ENCODE measurements at regions not wholly inside any gene's neighbourhood (a gene's known extent, or its start where the extent isn't known, plus 50 kb on each side); places are given as distances from the start of the nearest gene placed in this dataset.

DNA sequence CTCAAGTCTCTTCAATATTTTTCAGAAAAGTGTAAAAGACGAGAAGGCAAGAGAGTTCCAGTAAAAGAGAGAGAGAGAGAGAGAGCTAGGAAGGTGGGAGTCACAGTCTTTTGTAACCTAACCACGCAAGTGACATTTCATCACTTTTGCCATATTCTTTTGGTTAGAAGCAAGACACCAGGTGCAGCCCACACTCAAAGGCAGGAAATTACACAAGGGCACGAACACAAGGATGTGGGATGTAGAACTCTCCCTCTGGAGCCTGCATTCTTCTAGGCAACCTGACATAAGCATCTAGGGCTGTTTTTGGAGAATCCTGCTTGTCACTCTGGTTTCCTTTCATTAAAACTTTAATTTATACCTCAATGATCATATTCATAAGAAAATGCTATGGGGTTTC, 1213.1 kb downstream of the DNAJB9 start:
- TF ChIP-seq, protein P1, sequence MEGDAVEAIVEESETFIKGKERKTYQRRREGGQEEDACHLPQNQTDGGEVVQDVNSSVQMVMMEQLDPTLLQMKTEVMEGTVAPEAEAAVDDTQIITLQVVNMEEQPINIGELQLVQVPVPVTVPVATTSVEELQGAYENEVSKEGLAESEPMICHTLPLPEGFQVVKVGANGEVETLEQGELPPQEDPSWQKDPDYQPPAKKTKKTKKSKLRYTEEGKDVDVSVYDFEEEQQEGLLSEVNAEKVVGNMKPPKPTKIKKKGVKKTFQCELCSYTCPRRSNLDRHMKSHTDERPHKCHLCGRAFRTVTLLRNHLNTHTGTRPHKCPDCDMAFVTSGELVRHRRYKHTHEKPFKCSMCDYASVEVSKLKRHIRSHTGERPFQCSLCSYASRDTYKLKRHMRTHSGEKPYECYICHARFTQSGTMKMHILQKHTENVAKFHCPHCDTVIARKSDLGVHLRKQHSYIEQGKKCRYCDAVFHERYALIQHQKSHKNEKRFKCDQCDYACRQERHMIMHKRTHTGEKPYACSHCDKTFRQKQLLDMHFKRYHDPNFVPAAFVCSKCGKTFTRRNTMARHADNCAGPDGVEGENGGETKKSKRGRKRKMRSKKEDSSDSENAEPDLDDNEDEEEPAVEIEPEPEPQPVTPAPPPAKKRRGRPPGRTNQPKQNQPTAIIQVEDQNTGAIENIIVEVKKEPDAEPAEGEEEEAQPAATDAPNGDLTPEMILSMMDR (IDR thresholded peaks at IDR 0.05; ENCODE audit: low read depth, low read length, poor library complexity, severe bottlenecking) = no peak
- no peak for TF ChIP-seq EZH2phosphoT487 (IDR thresholded peaks at IDR 0.05; ENCODE audit: borderline replicate concordance, low read length)
- Histone ChIP-seq H3K4me1 (ENCODE audit: control insufficient read depth, low read length) (no peaks in the 10 kb centered on the region), H4K20me1 (ENCODE audit: control insufficient read depth, insufficient read depth, low read depth, low read length) (no peaks in the 10 kb centered on the region), H3K27ac (ENCODE audit: low read depth, low read length) (no peak overlapping the region), H3K9me2 (replicated peaks; ENCODE audit: control insufficient read depth, low read length) (no peaks in the 10 kb centered on the region), H3K4me2 (ENCODE audit: low read length) (no peak overlapping the region), H3K36me3 (ENCODE audit: control insufficient read depth, low read length) (no peaks in the 10 kb centered on the region), H3F3A (ENCODE audit: control insufficient read depth, insufficient read depth) (no peaks in the 10 kb centered on the region), H3K4me3 (ENCODE audit: low read length) (no peak overlapping the region), H3K9me3 (ENCODE audit: control insufficient read depth, insufficient read depth, low read length) (no peaks in the 10 kb centered on the region), H3K27me3 (ENCODE audit: control insufficient read depth, low read length) (no peaks in the 10 kb centered on the region), H3K79me2 (ENCODE audit: control insufficient read depth, low read length) (no peaks in the 10 kb centered on the region)

DNA sequence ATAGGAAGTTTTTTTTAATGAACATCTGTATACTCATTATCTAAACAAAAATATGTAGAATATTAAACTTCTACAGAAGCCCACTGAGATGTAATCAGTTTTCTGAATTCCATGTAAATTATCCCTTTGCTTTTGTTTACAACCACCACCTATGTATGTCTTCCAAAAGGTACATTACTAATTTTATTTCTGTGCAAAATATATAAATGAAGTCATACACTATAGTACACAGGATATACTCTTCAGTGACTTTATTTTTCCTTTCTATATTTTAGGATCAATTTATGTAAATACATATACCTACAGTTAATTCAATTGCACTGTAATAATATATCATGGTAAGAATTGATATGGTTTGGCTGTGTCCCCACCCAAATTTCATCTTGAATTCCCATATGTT, 1236.9 kb downstream of the DNAJB9 start:
- Histone ChIP-seq H3K36me3 (ENCODE audit: control insufficient read depth, low read length) (no peaks in the 10 kb centered on the region), H3K9me3 (ENCODE audit: control insufficient read depth, insufficient read depth, low read length) (no peaks in the 10 kb centered on the region), H4K20me1 (ENCODE audit: control insufficient read depth, insufficient read depth, low read depth, low read length) (no peaks in the 10 kb centered on the region), H3F3A (ENCODE audit: control insufficient read depth, insufficient read depth) (no peaks in the 10 kb centered on the region), H3K4me1 (ENCODE audit: control insufficient read depth, low read length) (no peaks in the 10 kb centered on the region), H3K4me3 (ENCODE audit: low read length) (no peak overlapping the region), H3K9me2 (replicated peaks; ENCODE audit: control insufficient read depth, low read length) (no peaks in the 10 kb centered on the region), H3K27me3 (ENCODE audit: control insufficient read depth, low read length) (no peaks in the 10 kb centered on the region), H3K4me2 (ENCODE audit: low read length) (no peak overlapping the region), H3K79me2 (ENCODE audit: control insufficient read depth, low read length) (no peaks in the 10 kb centered on the region), H3K27ac (ENCODE audit: low read depth, low read length) (no peak overlapping the region)
- TF ChIP-seq, protein P1 (IDR thresholded peaks at IDR 0.05; ENCODE audit: low read depth, low read length, poor library complexity, severe bottlenecking) = no peak
- no peak for TF ChIP-seq EZH2phosphoT487 (IDR thresholded peaks at IDR 0.05; ENCODE audit: borderline replicate concordance, low read length)

DNA sequence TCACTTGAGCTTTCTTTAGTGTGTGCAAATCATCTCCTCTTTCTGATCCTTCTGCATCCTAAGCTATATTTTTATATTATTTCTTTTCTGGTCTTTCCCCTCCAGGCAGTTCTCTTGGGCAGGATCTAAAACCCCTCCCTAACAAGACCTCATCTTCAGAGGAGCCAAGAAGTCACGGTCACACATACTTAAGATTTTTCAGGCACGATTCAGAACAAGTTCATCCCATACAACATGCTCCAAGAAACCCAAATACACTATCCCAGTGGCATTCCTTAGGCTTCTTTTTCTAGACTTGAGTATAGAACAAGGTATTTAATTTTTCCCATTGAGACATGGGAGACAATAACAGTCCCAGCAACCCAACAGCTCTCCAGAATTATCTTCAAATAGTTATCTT, 1251.5 kb downstream of the DNAJB9 start:
- H3K27ac ChIP-seq (ENCODE audit: low read depth, low read length) = no peak overlapping the region
- H3K27me3 ChIP-seq (ENCODE audit: control insufficient read depth, low read length) = no peaks in the 10 kb centered on the region
- H3K79me2 ChIP-seq (ENCODE audit: control insufficient read depth, low read length) = no peaks in the 10 kb centered on the region
- H3K36me3 ChIP-seq (ENCODE audit: control insufficient read depth, low read length) = no peaks in the 10 kb centered on the region
- H3K4me1 ChIP-seq (ENCODE audit: control insufficient read depth, low read length) = no peaks in the 10 kb centered on the region
- no peaks in the 10 kb centered on the region for H3F3A ChIP-seq (ENCODE audit: control insufficient read depth, insufficient read depth)
- H3K9me2 ChIP-seq (replicated peaks; ENCODE audit: control insufficient read depth, low read length) = no peaks in the 10 kb centered on the region
- TF ChIP-seq EZH2phosphoT487 (IDR thresholded peaks at IDR 0.05; ENCODE audit: borderline replicate concordance, low read length) = no peak
- TF ChIP-seq, protein P1 (IDR thresholded peaks at IDR 0.05; ENCODE audit: low read depth, low read length, poor library complexity, severe bottlenecking) = no peak
- H3K9me3 ChIP-seq (ENCODE audit: control insufficient read depth, insufficient read depth, low read length) = no peaks in the 10 kb centered on the region
- no peak overlapping the region for H3K4me3 ChIP-seq (ENCODE audit: low read length)
- no peak overlapping the region for H3K4me2 ChIP-seq (ENCODE audit: low read length)
- no peaks in the 10 kb centered on the region for H4K20me1 ChIP-seq (ENCODE audit: control insufficient read depth, insufficient read depth, low read depth, low read length)

DNA sequence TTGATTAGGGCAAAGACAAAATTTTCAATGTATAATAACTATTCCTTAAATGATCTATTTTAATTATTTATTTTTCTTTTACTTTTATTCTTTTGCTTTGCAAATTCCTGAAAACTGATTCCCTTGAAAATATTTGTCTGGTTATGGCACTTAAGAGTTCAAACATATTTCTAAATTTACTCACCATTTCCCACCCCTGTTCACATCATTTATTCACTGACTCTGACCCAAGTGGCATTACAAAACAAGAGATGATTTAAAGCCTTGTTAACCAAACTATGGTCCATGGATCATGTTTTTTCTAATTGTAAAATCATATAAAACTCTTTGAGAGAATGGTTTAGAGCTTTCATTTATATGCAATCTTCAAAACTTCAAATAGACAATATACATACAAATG, 1256.1 kb upstream of the LRRN3 start:
- Histone ChIP-seq H4K20me1 (ENCODE audit: control insufficient read depth, insufficient read depth, low read depth, low read length) (no peaks in the 10 kb centered on the region), H3K79me2 (ENCODE audit: control insufficient read depth, low read length) (no peaks in the 10 kb centered on the region), H3K36me3 (ENCODE audit: control insufficient read depth, low read length) (no peaks in the 10 kb centered on the region), H3K4me2 (ENCODE audit: low read length) (no peak overlapping the region), H3K9me2 (replicated peaks; ENCODE audit: control insufficient read depth, low read length) (no peaks in the 10 kb centered on the region), H3K4me3 (ENCODE audit: low read length) (no peak overlapping the region), H3K9me3 (ENCODE audit: control insufficient read depth, insufficient read depth, low read length) (no peaks in the 10 kb centered on the region), H3K27me3 (ENCODE audit: control insufficient read depth, low read length) (no peaks in the 10 kb centered on the region), H3K4me1 (ENCODE audit: control insufficient read depth, low read length) (no peaks in the 10 kb centered on the region), H3F3A (ENCODE audit: control insufficient read depth, insufficient read depth) (no peaks in the 10 kb centered on the region), H3K27ac (ENCODE audit: low read depth, low read length) (no peak overlapping the region)
- TF ChIP-seq, protein P1 (IDR thresholded peaks at IDR 0.05; ENCODE audit: low read depth, low read length, poor library complexity, severe bottlenecking) = no peak
- TF ChIP-seq EZH2phosphoT487 (IDR thresholded peaks at IDR 0.05; ENCODE audit: borderline replicate concordance, low read length) = no peak
